Stimulated activated CD4-positive, alpha-beta T cell treated with anti-CD3 and anti-CD28 coated beads, Interleukin-15, amount 100 ng/mL, for 1 hour (primary cell): ENCODE measurements at regions not wholly inside any gene's neighbourhood (a gene's known extent, or its start where the extent isn't known, plus 50 kb on each side); places are given as distances from the start of the nearest gene placed in this dataset.

Experiments used
- DNase-seq, 2 donors: peaks; one replicate each; pipeline ENCODE4 v3.0.0-alpha.2; 2020; ENCODE audit warnings: low read depth in 1 of 2, low spot score in 1 of 2

GRCh38 chrX:9341291-9342201, 123.3 kb upstream of the TBL1X start:
- peak in 1 of 2 donors; percentile 51 for DNase-seq

- peak in 1 of 2 donors; percentile 32 for DNase-seq
Measured at GRCh38 chrX:9342561-9343051, 122.3 kb upstream of the TBL1X start.

GRCh38 chrX:9343971-9344370, 120.9 kb upstream of the TBL1X start:
- DNase-seq, result no peak

- no peak for DNase-seq
Measured at GRCh38 chrX:9345957-9346356, 118.9 kb upstream of the TBL1X start.

- no peak for DNase-seq
Measured at GRCh38 chrX:9349572-9350494, 115.0 kb upstream of the TBL1X start.

- no peak for DNase-seq
Measured at GRCh38 chrX:9351126-9351525, 113.7 kb upstream of the TBL1X start.

GRCh38 chrX:9352243-9352642, 112.6 kb upstream of the TBL1X start:
- DNase-seq, result no peak

- no peak for DNase-seq
Measured at GRCh38 chrX:9352694-9353411, 112.0 kb upstream of the TBL1X start.

- DNase-seq, result no peak
Measured at GRCh38 chrX:9354918-9355317, 109.9 kb upstream of the TBL1X start.

- DNase-seq, result no peak
Measured at GRCh38 chrX:9355739-9356138, 109.1 kb upstream of the TBL1X start.

- no peak for DNase-seq
Measured at GRCh38 chrX:9356846-9357245, 108.0 kb upstream of the TBL1X start.

- no peak for DNase-seq
Measured at GRCh38 chrX:9357518-9358114, 107.2 kb upstream of the TBL1X start.

- no peak for DNase-seq
Measured at GRCh38 chrX:9362363-9362928, 102.4 kb upstream of the TBL1X start.

GRCh38 chrX:9367421-9367820, 97.4 kb upstream of the TBL1X start:
- no peak for DNase-seq

GRCh38 chrX:9368262-9368661, 96.6 kb upstream of the TBL1X start:
- no peak for DNase-seq

- no peak for DNase-seq
Measured at GRCh38 chrX:9369802-9370291, 95.0 kb upstream of the TBL1X start.

- DNase-seq, result no peak
Measured at GRCh38 chrX:9370893-9371292, 94.0 kb upstream of the TBL1X start.

- no peak for DNase-seq
Measured at GRCh38 chrX:9372866-9373265, 92.0 kb upstream of the TBL1X start.

GRCh38 chrX:9373789-9374188, 91.1 kb upstream of the TBL1X start:
- no peak for DNase-seq

- no peak for DNase-seq
Measured at GRCh38 chrX:9374555-9374954, 90.3 kb upstream of the TBL1X start.
